IPS-20b (cell line): ENCODE measurements at regions not wholly inside any gene's neighbourhood (a gene's known extent, or its start where the extent isn't known, plus 50 kb on each side); places are given as distances from the start of the nearest gene placed in this dataset.
"Not testable (repeated sequence)": the region's sequence is repeated elsewhere in the genome, so short reads cannot be mapped to it uniquely, and the experiment has no call there.

Experiments
- H3K27ac ChIP-seq: one replicate; pipeline ENCODE4 v1.5.1; 2013; ENCODE audit warnings: low read length
- H3K27me3 ChIP-seq: 2 replicates; pipeline ENCODE4 v1.6.1; 2013; ENCODE audit warnings: mild to moderate bottlenecking, low read length, inconsistent platforms; ENCODE audit not compliant: insufficient read depth
- H3K36me3 ChIP-seq: 2 replicates; pipeline ENCODE4 v1.6.1; 2013; ENCODE audit warnings: low read depth, mild to moderate bottlenecking, inconsistent platforms, low read length, moderate library complexity; ENCODE audit not compliant: insufficient read depth
- H3K4me1 ChIP-seq: 2 replicates; pipeline ENCODE4 v1.6.1; 2013; ENCODE audit warnings: mild to moderate bottlenecking, control low read depth, inconsistent platforms, low read length, moderate library complexity; ENCODE audit not compliant: insufficient read depth
- H3K4me3 ChIP-seq: 2 replicates; pipeline ENCODE4 v1.5.1; 2013; ENCODE audit warnings: mild to moderate bottlenecking, low read length, inconsistent platforms
- H3K9ac ChIP-seq: 2 replicates; pipeline ENCODE4 v1.6.1; 2013; ENCODE audit warnings: low read depth, mild to moderate bottlenecking, inconsistent platforms, low read length, moderate library complexity
- H3K9me3 ChIP-seq: 2 replicates; pipeline ENCODE4 v1.6.1; 2013; ENCODE audit warnings: mild to moderate bottlenecking, low read depth, low read length, inconsistent platforms; ENCODE audit not compliant: insufficient read depth

DNA sequence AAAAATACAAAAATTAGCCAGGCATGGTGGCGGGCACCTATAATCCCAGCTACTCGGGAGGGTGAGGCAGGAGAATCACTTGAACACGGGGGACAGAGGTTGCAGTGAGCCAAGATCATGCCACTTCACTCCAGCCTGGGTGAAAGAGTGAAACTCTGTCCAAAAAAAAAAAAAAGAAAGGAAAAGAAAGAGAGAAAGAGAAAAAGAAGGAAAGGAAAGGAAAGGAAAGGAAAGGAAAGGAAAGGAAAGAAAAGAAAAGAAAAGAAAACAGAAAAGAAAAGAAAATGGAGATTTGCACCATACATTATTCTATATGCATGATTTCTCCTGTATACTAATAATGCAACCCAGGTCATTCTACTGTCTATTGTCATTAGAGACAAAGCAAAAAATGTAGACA, 421.5 kb downstream of the PCDH19 start:
- not testable (repeated sequence) for H3K4me1 ChIP-seq, H3K4me3 ChIP-seq, H3K27me3 ChIP-seq, H3K9ac ChIP-seq, H3K9me3 ChIP-seq, H3K36me3 ChIP-seq, H3K27ac ChIP-seq

DNA sequence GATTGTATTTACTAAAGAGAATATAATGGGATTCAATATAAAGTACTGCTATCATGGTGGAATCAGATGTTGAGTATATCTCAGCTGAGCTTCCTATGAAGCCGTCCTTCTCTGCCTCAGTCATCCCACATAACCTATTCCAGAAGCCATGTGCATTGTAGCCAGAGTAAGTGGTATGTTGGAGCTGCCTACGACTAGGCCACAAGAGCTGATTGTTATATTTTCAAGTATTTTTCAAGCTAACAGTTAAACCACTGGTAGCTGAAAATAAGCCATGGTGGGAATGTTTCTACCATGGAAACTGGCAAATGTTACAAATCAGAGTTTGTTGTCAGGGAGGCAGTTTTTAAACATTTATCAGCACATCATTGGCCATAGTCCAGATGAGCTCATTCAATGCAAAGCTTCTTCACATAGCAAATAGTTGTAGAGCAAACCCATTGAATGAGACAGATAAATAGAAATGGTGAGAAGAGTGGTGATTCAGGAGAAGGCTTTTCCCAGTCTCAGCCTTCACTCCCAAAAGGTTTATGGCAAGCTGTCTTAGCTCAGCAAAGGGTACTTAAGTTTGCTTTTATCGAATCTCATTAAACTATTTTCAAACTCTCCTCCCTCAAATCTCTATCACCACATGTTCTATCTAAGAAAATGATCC, 436.4 kb downstream of the PCDH19 start:
- H3K27me3 ChIP-seq = no peaks in the 10 kb centered on the region
- no peak overlapping the region for H3K9ac ChIP-seq
- H3K36me3 ChIP-seq = no peaks in the 10 kb centered on the region
- no peaks in the 10 kb centered on the region for H3K9me3 ChIP-seq
- no peak overlapping the region for H3K4me3 ChIP-seq
- no peaks in the 10 kb centered on the region for H3K4me1 ChIP-seq
- no peak overlapping the region for H3K27ac ChIP-seq

DNA sequence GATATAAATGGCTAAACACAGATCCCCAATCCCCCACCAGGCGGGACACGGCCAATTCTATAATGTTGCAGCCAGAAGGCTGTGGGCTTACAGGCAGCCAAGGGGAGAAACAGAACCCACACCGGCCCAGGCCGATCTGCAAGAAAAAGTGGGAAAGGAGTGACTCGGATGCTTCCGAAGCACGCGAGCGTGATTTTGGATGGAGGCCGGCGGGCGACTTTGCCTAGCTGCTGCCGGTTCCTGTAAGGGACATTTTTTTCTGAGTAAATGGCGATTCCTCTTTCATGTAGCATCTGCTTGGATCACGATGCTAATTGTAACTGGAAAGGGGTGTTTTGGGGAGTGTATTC, 470.2 kb downstream of the PCDH19 start:
- H3K36me3 ChIP-seq = no peaks in the 10 kb centered on the region
- H3K4me1 ChIP-seq = no peaks in the 10 kb centered on the region
- H3K27me3 ChIP-seq = no peaks in the 10 kb centered on the region
- no peak overlapping the region for H3K9ac ChIP-seq
- no peaks in the 10 kb centered on the region for H3K9me3 ChIP-seq
- no peak overlapping the region for H3K4me3 ChIP-seq
- H3K27ac ChIP-seq = no peak overlapping the region

DNA sequence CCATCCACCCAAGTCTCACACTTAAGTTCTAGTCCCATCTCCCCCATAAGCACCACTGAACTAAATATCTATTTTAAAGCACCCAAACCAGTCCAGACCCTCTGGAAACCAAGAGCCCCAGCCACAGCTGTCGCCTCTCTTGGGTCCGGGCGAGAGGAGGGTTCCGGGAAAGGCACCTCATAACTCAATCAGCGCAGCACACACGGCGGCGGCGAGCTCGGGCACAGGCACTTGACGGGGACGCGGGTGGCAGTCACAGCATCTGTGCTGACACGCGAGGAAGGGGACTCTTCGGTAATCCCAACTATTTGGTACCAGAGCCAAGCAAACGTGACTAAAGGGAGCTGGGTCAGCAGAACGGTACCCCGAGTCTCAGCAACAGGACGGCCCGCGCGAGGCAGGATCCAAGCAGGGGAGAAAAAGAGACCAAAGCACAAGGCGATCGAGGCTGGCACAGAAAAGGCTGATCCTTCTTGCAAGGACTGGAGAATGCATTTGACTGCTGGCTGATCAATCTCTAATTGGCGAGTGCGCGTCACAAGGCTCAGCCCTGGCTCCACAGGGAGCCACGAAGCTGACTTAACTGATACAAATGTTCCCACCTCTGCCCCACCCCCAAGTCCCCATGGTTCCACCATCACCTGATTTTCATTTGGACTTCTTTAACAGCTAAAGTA, 470.7 kb downstream of the PCDH19 start:
- H3K27ac ChIP-seq, H3K9ac ChIP-seq, H3K9me3 ChIP-seq, H3K4me1 ChIP-seq, H3K36me3 ChIP-seq, H3K4me3 ChIP-seq, H3K27me3 ChIP-seq: not testable (repeated sequence)

DNA sequence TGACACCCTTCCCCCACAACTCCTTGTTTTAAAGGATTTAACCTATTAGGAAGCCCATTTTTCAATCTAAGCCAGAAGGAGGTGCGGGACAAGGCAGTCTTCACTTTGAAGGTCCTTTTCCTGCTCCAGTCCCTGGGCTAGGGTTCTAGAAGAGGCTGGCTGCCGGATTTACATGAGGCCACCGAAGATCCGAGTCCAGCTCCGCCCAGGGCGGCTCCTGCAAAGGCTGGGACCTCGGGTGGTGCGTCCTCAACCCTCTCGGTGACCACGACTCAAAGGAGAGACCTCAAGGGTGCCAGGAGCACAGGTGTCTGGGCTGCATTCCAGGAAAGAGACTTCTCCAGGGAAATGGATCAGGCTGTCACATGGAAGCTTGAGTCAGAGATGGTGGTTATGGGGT, 471.6 kb downstream of the PCDH19 start:
- H3K27ac ChIP-seq = no peak overlapping the region
- no peak overlapping the region for H3K9ac ChIP-seq
- H3K36me3 ChIP-seq = no peaks in the 10 kb centered on the region
- no peaks in the 10 kb centered on the region for H3K27me3 ChIP-seq
- H3K4me3 ChIP-seq = no peak overlapping the region
- H3K9me3 ChIP-seq = no peaks in the 10 kb centered on the region
- H3K4me1 ChIP-seq = no peaks in the 10 kb centered on the region

DNA sequence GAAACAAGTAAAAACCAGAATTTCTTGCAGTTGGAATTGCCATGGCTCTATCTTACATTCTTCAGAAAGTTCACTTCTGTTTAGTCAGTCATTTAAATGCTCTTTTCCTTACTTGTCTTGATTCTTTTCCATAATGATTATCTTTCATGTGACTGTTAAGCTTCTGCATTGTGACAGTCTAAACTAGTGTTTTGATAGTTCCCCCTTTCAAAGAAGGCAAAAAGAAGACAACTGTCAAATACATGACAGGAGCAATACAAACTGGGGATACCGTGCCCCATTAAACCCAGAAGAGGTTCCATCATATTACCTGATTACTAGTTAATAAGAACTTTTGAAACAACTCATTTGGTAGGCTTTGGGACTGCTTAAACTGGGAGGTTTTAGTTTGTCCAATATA, 476.2 kb downstream of the PCDH19 start:
- Histone ChIP-seq H3K4me3 (no peak overlapping the region), H3K4me1 (no peaks in the 10 kb centered on the region), H3K27ac (no peak overlapping the region), H3K9me3 (no peaks in the 10 kb centered on the region), H3K27me3 (no peaks in the 10 kb centered on the region), H3K36me3 (no peaks in the 10 kb centered on the region), H3K9ac (no peak overlapping the region)

DNA sequence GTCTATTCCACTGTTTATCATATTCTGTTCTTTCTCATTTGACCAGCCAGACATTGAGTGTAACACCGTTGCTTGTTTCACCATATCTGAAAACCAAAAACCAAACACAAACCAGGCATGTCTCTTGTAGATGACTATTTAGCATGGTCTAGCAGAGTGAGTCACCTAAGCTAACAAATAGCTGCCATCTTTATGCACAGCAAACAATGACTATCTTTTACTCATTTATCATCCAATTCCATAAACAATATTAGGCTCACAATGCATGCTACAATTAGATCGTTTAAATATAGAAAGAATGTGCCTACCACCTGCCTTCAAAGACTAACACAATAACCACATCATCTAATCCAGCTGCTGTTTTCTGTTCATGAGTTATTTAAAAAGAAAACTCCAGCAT, 495.4 kb downstream of the PCDH19 start:
- Histone ChIP-seq H3K27ac (no peak overlapping the region), H3K9me3 (no peaks in the 10 kb centered on the region), H3K4me3 (no peak overlapping the region), H3K27me3 (no peaks in the 10 kb centered on the region), H3K9ac (no peak overlapping the region), H3K36me3 (no peaks in the 10 kb centered on the region), H3K4me1 (no peaks in the 10 kb centered on the region)

DNA sequence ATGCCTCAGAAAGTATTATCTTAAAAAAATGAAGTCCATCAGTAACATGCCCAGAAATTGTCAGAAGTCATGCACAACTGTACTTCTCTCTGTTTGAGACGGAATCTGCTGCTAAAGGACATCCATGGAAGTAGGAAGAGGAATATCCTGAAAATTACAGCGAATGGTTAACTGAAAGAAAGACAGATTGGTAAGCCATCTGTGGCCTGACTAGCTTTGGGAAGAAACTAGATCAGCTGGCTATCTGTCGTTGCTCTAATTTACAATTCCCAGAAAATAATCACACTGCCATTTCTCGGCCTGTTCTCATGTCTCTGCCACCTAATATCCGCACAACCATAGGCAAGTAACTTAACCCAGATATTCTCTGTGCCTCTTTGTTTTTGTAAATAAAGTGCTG, 496.5 kb downstream of the PCDH19 start:
- Histone ChIP-seq H3K36me3 (no peaks in the 10 kb centered on the region), H3K4me1 (no peaks in the 10 kb centered on the region), H3K27ac (no peak overlapping the region), H3K4me3 (no peak overlapping the region), H3K9ac (no peak overlapping the region), H3K9me3 (no peaks in the 10 kb centered on the region), H3K27me3 (no peaks in the 10 kb centered on the region)

DNA sequence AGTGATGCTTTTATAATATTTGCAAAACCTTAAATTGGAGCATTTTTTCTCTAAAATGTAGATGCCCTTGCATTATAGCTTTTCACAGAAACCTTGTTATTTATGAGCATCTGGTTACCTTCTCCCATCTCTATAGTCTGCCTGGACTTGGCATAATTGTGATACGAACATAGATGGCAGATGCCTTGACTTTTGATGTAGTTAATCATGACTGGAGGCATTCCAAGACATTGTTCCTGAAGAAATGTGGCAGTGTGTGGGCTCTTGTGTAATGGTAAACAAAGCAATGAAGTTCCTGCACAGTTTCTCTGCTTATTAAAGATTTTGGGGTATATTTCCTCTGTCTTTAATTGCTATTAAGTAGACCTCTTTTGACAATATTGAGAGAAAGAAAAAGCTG, 500.1 kb downstream of the PCDH19 start:
- no peak overlapping the region for H3K9ac ChIP-seq
- H3K36me3 ChIP-seq = no peaks in the 10 kb centered on the region
- H3K27me3 ChIP-seq = no peaks in the 10 kb centered on the region
- no peaks in the 10 kb centered on the region for H3K4me1 ChIP-seq
- H3K4me3 ChIP-seq = no peak overlapping the region
- no peaks in the 10 kb centered on the region for H3K9me3 ChIP-seq
- H3K27ac ChIP-seq = no peak overlapping the region

DNA sequence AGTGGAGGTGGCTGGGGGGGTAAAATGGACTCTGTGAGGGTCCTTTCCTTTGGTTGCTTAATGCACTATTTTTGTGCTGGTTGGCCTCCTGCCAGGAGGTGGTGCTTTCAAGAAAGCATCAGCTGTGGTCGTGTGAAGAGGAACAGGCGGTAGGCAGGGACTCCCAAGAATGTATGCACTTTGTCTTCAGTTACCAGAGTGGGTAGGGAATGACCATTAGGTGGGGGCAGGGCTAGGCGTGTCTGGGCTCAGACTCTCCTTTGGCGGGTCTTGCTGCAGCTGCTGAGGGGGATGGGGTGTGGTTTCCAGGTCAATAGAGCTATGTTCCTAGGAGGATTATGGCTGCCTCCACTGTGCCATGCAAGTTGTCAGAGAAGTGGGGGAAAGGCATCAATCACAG, 509.0 kb downstream of the PCDH19 start:
- Histone ChIP-seq H3K27ac (no peak overlapping the region), H3K4me3 (no peak overlapping the region), H3K4me1 (no peaks in the 10 kb centered on the region), H3K27me3 (no peaks in the 10 kb centered on the region), H3K9ac (no peak overlapping the region), H3K36me3 (no peaks in the 10 kb centered on the region), H3K9me3 (no peaks in the 10 kb centered on the region)

DNA sequence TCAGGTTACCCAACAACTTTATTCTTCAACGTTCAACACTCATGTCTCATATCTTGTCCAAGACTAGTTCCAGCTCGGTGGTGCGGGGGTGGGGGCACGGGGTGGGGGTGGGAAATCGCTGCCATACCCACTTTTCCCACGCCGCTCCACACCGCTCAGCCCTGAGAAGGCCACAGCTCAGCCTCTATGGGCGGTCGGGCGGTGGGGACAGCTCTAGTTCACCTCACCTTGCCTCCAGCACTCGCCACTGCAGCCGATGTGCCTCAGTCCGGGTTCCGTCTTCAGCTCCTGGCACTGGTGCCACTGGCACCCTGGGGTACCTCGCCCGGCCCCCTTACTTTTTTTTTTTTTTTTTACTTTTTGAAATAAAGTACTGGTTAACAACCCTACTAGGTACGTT, 522.2 kb downstream of the PCDH19 start:
- Histone ChIP-seq H3K27me3 (no peaks in the 10 kb centered on the region), H3K9me3 (no peaks in the 10 kb centered on the region), H3K27ac (no peak overlapping the region), H3K9ac (no peak overlapping the region), H3K4me1 (no peaks in the 10 kb centered on the region), H3K36me3 (no peaks in the 10 kb centered on the region), H3K4me3 (no peak overlapping the region)

DNA sequence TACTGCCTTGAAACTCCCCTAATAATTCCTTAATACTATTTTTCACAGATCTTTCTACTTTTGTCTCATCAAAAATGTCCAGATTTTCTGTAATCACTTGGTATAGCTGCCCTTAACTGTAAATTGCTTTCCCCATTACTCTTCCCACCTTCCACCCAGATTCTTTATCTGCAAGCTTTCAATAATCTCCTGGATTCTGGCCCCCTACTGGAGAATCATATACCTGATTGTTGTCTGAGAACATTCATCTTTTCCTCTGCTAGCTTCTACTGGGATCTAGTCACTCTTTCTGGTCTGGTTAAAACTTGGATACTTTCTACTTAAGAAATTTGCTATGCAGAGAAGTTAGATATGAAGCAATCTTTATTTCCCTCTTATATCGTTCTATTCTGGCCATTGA, 552.6 kb downstream of the PCDH19 start:
- no peaks in the 10 kb centered on the region for H3K9me3 ChIP-seq
- H3K9ac ChIP-seq = no peak overlapping the region
- H3K27me3 ChIP-seq = no peaks in the 10 kb centered on the region
- no peaks in the 10 kb centered on the region for H3K4me1 ChIP-seq
- H3K27ac ChIP-seq = no peak overlapping the region
- no peak overlapping the region for H3K4me3 ChIP-seq
- H3K36me3 ChIP-seq = no peaks in the 10 kb centered on the region
